ENCODE measurements at regions not wholly inside any gene's neighbourhood (a gene's known extent, or its start where the extent isn't known, plus 50 kb on each side); places are given as distances from the start of the nearest gene placed in this dataset.

GRCh38 chr15:48066456-48066855 is 54.3 kb upstream of the SLC24A5 start:
- Histone ChIP-seq H3K27me3 (no peaks in the 10 kb centered on the region), H3K4me1 (peaks cover 0 to 11% (median 0%) of the 10 kb centered on the region in 4 donors), H3K27ac (no peak overlapping the region), H3K9me3 (no peaks in the 10 kb centered on the region), H3K36me3 (no peaks in the 10 kb centered on the region), H3K4me3 (no peak overlapping the region)
- no peak for DNase-seq (ENCODE audit: low spot score in 2 of 2)
- TF ChIP-seq POLR2A (IDR thresholded peaks at IDR 0.05) (no peak), EP300 (IDR thresholded peaks at IDR 0.05) (no peak), CTCF (IDR thresholded peaks at IDR 0.05) (no peak)
- 72 to 89% methylated on average over 3 of the region's 3 CpGs for WGBS, 2 donors
